RWPE2 (cell line): ENCODE measurements at regions not wholly inside any gene's neighbourhood (a gene's known extent, or its start where the extent isn't known, plus 50 kb on each side); places are given as distances from the start of the nearest gene placed in this dataset.

Source experiments
- ATAC-seq: fragments of 200-7000 bp; cut with Tn5 transposase; 3 replicates; pipeline ENCODE4 v1.9.1; 2021; ENCODE audit warnings: low read depth
- DNase-seq: peaks from one replicate; pipeline ENCODE4 v3.0.0-alpha.2; 2020; ENCODE audit warnings: low spot score
- H3K27ac ChIP-seq: fragments of 450-650 bp; 2 replicates; pipeline ENCODE4 v1.5.1; 2017; ENCODE audit warnings: mild to moderate bottlenecking; ENCODE audit not compliant: poor library complexity, severe bottlenecking
- H3K27me3 ChIP-seq: fragments of 250-450 bp; sonication (Bioruptor Pico); 2 replicates; pipeline ENCODE4 v1.5.1; 2021; ENCODE audit warnings: mild to moderate bottlenecking, moderate library complexity; ENCODE audit not compliant: insufficient read depth, poor library complexity, severe bottlenecking
- H3K36me3 ChIP-seq: fragments of 250-450 bp; sonication (Bioruptor Pico); 2 replicates; pipeline ENCODE4 v1.5.1; 2020; ENCODE audit warnings: low read depth, mild to moderate bottlenecking, moderate library complexity
- H3K4me1 ChIP-seq: fragments of 250-450 bp; sonication (Bioruptor Pico); 2 replicates; pipeline ENCODE4 v1.5.1; 2021; ENCODE audit warnings: mild to moderate bottlenecking, moderate library complexity; ENCODE audit not compliant: insufficient read depth, poor library complexity, severe bottlenecking
- H3K4me3 ChIP-seq: fragments of 250-450 bp; sonication (Bioruptor Pico); 2 replicates; pipeline ENCODE4 v1.5.1; 2021; ENCODE audit warnings: mild to moderate bottlenecking, moderate library complexity; ENCODE audit not compliant: severe bottlenecking
- H3K9me3 ChIP-seq: fragments of 250-450 bp; sonication (Bioruptor Pico); 2 replicates; pipeline ENCODE4 v1.5.1; 2021; ENCODE audit warnings: mild to moderate bottlenecking, moderate library complexity; ENCODE audit not compliant: severe bottlenecking
- CTCF ChIP-seq: fragments of 450-650 bp; IDR thresholded peaks from one replicate; pipeline ENCODE4 v1.5.1; 2017; ENCODE audit warnings: mild to moderate bottlenecking, moderate library complexity; ENCODE audit not compliant: poor library complexity, severe bottlenecking

GRCh38 chr20:56994006-56994405 lies 272.4 kb downstream of the BMP7 start:
- ATAC-seq (no peak), DNase-seq (peak; percentile 70)
- no peak for TF ChIP-seq CTCF
- Histone ChIP-seq H3K4me3 (no peak overlapping the region), H3K27me3 (no peaks in the 10 kb centered on the region), H3K27ac (no peak overlapping the region), H3K36me3 (no peaks in the 10 kb centered on the region), H3K4me1 (no peaks in the 10 kb centered on the region), H3K9me3 (peaks cover 8% of the 10 kb centered on the region)

GRCh38 chr20:56995149-56995548 lies 271.3 kb downstream of the BMP7 start:
- Histone ChIP-seq H3K4me3 (no peak overlapping the region), H3K4me1 (no peaks in the 10 kb centered on the region), H3K9me3 (peaks cover 9% of the 10 kb centered on the region), H3K36me3 (no peaks in the 10 kb centered on the region), H3K27me3 (no peaks in the 10 kb centered on the region), H3K27ac (no peak overlapping the region)
- ATAC-seq: peak; percentile 36
- TF ChIP-seq CTCF: no peak
- peak; percentile 84 for DNase-seq

- Histone ChIP-seq H3K27ac (no peak overlapping the region), H3K36me3 (no peaks in the 10 kb centered on the region), H3K4me1 (no peaks in the 10 kb centered on the region), H3K4me3 (no peak overlapping the region), H3K27me3 (no peaks in the 10 kb centered on the region), H3K9me3 (peaks cover 9% of the 10 kb centered on the region)
- ATAC-seq (peak; percentile 48), DNase-seq (peak; percentile 76)
- peak; percentile 93 for TF ChIP-seq CTCF
These were observed 270.8 kb downstream of the BMP7 start for GRCh38 chr20:56995635-56996075.

GRCh38 chr20:56996533-56996932 lies 269.9 kb downstream of the BMP7 start:
- H3K4me3 ChIP-seq: no peak overlapping the region
- H3K27ac ChIP-seq: no peak overlapping the region
- no peak for ATAC-seq
- no peak for TF ChIP-seq CTCF
- H3K36me3 ChIP-seq: no peaks in the 10 kb centered on the region
- H3K4me1 ChIP-seq: no peaks in the 10 kb centered on the region
- no peaks in the 10 kb centered on the region for H3K27me3 ChIP-seq
- no peak for DNase-seq
- H3K9me3 ChIP-seq: peaks cover 9% of the 10 kb centered on the region

- H3K27ac ChIP-seq: no peak overlapping the region
- peaks cover 6% of the 10 kb centered on the region for H3K27me3 ChIP-seq
These were observed 268.0 kb downstream of the BMP7 start for GRCh38 chr20:56998438-56998837.

More at GRCh38 chr20:56998438-56998837, 268.0 kb downstream of the BMP7 start:
- ATAC-seq (no peak), DNase-seq (peak; percentile 66)
- no peak for TF ChIP-seq CTCF
- no peaks in the 10 kb centered on the region for H3K4me1 ChIP-seq
- H3K36me3 ChIP-seq: no peaks in the 10 kb centered on the region
- H3K4me3 ChIP-seq: no peak overlapping the region
- H3K9me3 ChIP-seq: peaks cover 9% of the 10 kb centered on the region
